GM19452 (cell line): ENCODE measurements at regions not wholly inside any gene's neighbourhood (a gene's known extent, or its start where the extent isn't known, plus 50 kb on each side); places are given as distances from the start of the nearest gene placed in this dataset.
"Not testable (repeated sequence)": the region's sequence is repeated elsewhere in the genome, so short reads cannot be mapped to it uniquely, and the experiment has no call there.

ENCODE experiments used
- ATAC-seq: cut with Tn5 transposase; IDR thresholded peaks from one replicate; pipeline ENCODE4 v1.9.1; 2021; ENCODE audit not compliant: unreplicated experiment

GRCh38 chr6:2611092-2611491 is 139.6 kb downstream of the MYLK4 start:
- no peak for ATAC-seq

- ATAC-seq: no peak
These were observed 142.2 kb downstream of the MYLK4 start for GRCh38 chr6:2608503-2608902.

- no peak for ATAC-seq
These were observed 150.4 kb downstream of the MYLK4 start for GRCh38 chr6:2600363-2600762.

- no peak for ATAC-seq
These were observed 150.9 kb downstream of the MYLK4 start for GRCh38 chr6:2599817-2600216.

GRCh38 chr6:2598867-2599266 is 151.9 kb downstream of the MYLK4 start:
- no peak for ATAC-seq

- no peak for ATAC-seq
These were observed 152.7 kb downstream of the MYLK4 start for GRCh38 chr6:2597991-2598390.

GRCh38 chr6:2597457-2597856 is 153.3 kb downstream of the MYLK4 start:
- not testable (repeated sequence) for ATAC-seq

- no peak for ATAC-seq
These were observed 154.5 kb downstream of the MYLK4 start for GRCh38 chr6:2596222-2596621.

GRCh38 chr6:2594868-2595267 is 155.9 kb downstream of the MYLK4 start:
- ATAC-seq: no peak

GRCh38 chr6:2593167-2593566 is 157.6 kb downstream of the MYLK4 start:
- ATAC-seq: no peak

- no peak for ATAC-seq
These were observed 161.5 kb downstream of the MYLK4 start for GRCh38 chr6:2589171-2589661.

- ATAC-seq: no peak
These were observed 167.3 kb downstream of the MYLK4 start for GRCh38 chr6:2583459-2583858.

GRCh38 chr6:2582268-2582667 is 168.5 kb downstream of the MYLK4 start:
- ATAC-seq: no peak

GRCh38 chr6:2581611-2582010 is 169.1 kb downstream of the MYLK4 start:
- ATAC-seq: no peak

GRCh38 chr6:2581011-2581410 is 169.7 kb downstream of the MYLK4 start:
- ATAC-seq: no peak

GRCh38 chr6:2579804-2580570 is 170.7 kb downstream of the MYLK4 start:
- ATAC-seq: no peak

- no peak for ATAC-seq
These were observed 171.4 kb downstream of the MYLK4 start for GRCh38 chr6:2579241-2579761.

- no peak for ATAC-seq
These were observed 172.0 kb downstream of the MYLK4 start for GRCh38 chr6:2578767-2579166.

- no peak for ATAC-seq
These were observed 174.2 kb downstream of the MYLK4 start for GRCh38 chr6:2576499-2576898.

- no peak for ATAC-seq
These were observed 175.5 kb downstream of the MYLK4 start for GRCh38 chr6:2575236-2575635.

- not testable (repeated sequence) for ATAC-seq
These were observed 181.3 kb downstream of the MYLK4 start for GRCh38 chr6:2569420-2569819.

GRCh38 chr6:2566048-2566447 is 184.7 kb downstream of the MYLK4 start:
- no peak for ATAC-seq

- no peak for ATAC-seq
These were observed 185.2 kb downstream of the MYLK4 start for GRCh38 chr6:2565499-2565898.
